Duodenal mucosa (tissue), 2 donors: ENCODE measurements at regions not wholly inside any gene's neighbourhood (a gene's known extent, or its start where the extent isn't known, plus 50 kb on each side); places are given as distances from the start of the nearest gene placed in this dataset.

Source experiments
- H3K27ac ChIP-seq: one replicate; pipeline ENCODE4 v1.7.0; 2013; ENCODE audit warnings: low read depth, low read length
- H3K27me3 ChIP-seq, 2 donors: one replicate each; pipeline ENCODE4 v1.7.0; 2013; ENCODE audit warnings: low read length in 2 of 2, control low read depth in 1 of 2; ENCODE audit not compliant: insufficient read depth in 2 of 2, control insufficient read depth in 1 of 2
- H3K36me3 ChIP-seq, 2 donors: one replicate each; pipeline ENCODE4 v1.7.0; 2013; ENCODE audit warnings: low read length in 2 of 2, control low read depth in 1 of 2; ENCODE audit not compliant: insufficient read depth in 2 of 2, control insufficient read depth in 1 of 2
- H3K4me1 ChIP-seq, 2 donors: one replicate each; pipeline ENCODE4 v1.7.0; 2013; ENCODE audit warnings: low read length in 2 of 2, control low read depth in 1 of 2; ENCODE audit not compliant: insufficient read depth in 2 of 2, control insufficient read depth in 1 of 2
- H3K4me3 ChIP-seq, 2 donors: one replicate each; pipeline ENCODE4 v1.7.0; 2013; ENCODE audit warnings: low read length in 2 of 2, low read depth in 1 of 2
- H3K9ac ChIP-seq, 2 donors: one replicate each; pipeline ENCODE4 v1.7.0; 2013; ENCODE audit warnings: low read length in 2 of 2, low read depth in 1 of 2
- H3K9me3 ChIP-seq, 2 donors: one replicate each; pipeline ENCODE4 v1.7.0; 2013; ENCODE audit warnings: low read length in 2 of 2, control low read depth in 1 of 2; ENCODE audit not compliant: control insufficient read depth in 1 of 2

DNA sequence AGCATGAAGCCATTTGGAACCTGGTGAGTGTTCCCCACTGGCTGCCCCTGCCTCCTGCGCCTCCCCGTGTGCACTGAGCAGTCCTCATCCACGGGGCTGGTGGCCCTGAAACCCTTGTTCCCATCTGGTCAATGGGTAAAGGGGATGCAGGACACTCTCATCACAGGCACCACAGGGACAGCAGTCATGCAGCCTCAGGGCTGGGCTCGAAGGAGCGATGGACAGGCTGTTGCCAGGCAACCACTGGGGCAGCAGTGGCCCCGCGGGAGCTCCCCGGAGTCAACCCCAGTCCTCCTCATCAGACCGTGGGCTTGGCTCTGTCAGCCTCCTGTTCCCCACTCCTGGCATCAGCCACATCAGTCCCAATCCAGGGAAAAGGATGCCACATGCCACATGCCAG, 509.5 kb downstream of the EIPR1 start:
- H3K9ac ChIP-seq: no peak overlapping the region
- no peaks in the 10 kb centered on the region for H3K9me3 ChIP-seq
- H3K4me3 ChIP-seq: no peak overlapping the region
- no peaks in the 10 kb centered on the region for H3K4me1 ChIP-seq
- no peaks in the 10 kb centered on the region for H3K27me3 ChIP-seq
- H3K27ac ChIP-seq: no peak overlapping the region
- H3K36me3 ChIP-seq: no peaks in the 10 kb centered on the region

DNA sequence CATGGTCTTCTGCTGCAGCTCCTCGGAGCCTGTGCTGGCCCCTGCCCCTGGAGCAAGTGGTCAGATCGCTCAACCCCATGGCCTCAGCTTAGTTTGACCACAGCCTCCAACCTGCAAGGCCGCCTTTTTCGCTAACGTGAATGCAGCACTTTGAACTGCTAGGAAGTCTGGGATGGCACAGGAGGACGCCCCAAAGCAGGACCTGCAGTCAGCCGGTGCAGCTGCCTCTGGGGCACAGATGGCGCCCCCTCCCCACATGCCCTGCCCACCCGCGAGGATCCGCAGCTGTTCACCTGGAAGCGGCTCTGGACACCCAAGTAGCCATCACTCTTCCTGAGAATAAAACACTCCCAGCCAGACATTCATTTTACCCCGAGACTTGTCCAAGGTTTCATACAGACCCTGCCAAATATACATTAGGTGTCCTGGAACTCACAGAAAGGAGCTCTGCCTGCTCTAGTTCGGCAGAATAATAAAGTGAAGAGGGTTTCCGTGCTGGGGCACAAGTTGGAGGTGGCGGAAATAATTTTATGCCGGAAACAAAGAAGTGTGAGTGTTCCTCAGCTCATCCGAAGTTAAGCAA, 510.1 kb downstream of the EIPR1 start:
- H3K9ac ChIP-seq: no peak overlapping the region
- H3K27me3 ChIP-seq: no peaks in the 10 kb centered on the region
- H3K36me3 ChIP-seq: no peaks in the 10 kb centered on the region
- no peak overlapping the region for H3K27ac ChIP-seq
- no peaks in the 10 kb centered on the region for H3K9me3 ChIP-seq
- no peaks in the 10 kb centered on the region for H3K4me1 ChIP-seq
- no peak overlapping the region for H3K4me3 ChIP-seq

DNA sequence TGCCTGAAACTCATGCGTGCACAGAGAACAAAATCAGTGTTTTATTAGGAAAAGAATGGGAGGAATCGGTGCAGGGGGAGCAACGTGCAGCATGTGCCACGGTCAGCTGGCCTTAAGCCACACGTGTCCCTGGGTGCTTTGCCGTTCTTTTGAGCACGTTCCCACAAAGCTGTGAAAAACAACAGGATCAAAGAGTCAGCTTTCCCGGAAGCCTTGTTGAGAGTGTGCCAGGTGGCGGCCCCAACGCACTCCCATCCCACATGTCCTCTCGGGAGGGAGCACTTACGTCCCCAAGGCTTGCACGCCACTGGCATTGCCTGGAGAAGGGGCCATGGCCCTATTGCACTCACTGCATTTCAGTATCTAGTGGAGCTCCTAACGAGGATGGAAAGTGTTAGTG, 511.2 kb downstream of the EIPR1 start:
- Histone ChIP-seq H3K9ac (no peak overlapping the region), H3K36me3 (no peaks in the 10 kb centered on the region), H3K4me1 (no peaks in the 10 kb centered on the region), H3K27me3 (no peaks in the 10 kb centered on the region), H3K4me3 (no peak overlapping the region), H3K9me3 (no peaks in the 10 kb centered on the region), H3K27ac (no peak overlapping the region)

DNA sequence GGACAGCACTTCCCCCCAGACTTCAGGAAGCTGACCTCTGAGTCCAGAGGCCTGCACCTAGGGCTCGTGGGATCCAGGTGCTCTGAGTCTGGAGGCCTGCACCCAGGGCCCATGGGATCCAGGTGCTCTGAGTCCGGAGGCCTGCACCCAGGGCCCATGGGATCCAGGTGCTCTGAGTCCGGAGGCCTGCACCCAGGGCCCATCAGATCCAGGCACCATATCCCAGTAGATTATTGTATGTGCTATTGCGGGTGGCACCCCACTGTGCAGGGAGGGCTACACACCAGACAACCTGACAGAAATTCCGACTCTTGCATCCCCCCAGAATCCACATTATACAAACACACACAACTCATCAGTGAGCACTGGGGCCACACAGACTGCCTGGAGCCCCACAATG, 515.2 kb downstream of the EIPR1 start:
- Histone ChIP-seq H3K9me3 (no peaks in the 10 kb centered on the region), H3K27ac (no peak overlapping the region)

DNA sequence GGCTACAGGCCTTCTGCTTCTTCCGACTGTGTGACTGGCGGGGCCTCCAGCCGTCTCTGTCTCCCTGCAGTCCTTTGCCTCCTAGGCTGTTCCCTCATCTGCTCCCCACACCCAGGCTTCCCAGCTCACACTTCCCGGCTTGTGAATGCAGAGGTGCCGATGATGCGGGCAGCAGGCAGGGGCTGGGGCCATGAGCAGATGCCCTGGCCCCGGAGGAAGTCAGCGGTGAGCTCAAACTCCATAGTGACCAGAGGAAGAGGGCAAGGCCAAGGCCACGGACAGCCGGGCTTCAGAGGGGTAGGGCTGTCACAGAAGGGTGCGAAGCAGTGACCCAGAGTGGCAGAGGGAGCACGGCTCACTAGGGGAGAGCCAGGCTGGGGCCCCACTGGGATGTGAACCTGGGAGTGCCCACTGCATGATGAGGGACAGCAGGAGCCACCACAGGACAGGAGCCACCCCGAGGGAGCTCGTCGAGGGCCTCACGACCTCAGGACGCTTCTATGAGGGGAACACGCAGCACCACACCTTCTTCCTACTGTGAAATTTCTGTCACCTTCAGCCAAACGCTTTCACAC, 515.9 kb downstream of the EIPR1 start:
- Histone ChIP-seq H3K9me3 (no peaks in the 10 kb centered on the region), H3K9ac (no peak overlapping the region), H3K36me3 (no peaks in the 10 kb centered on the region), H3K27me3 (no peaks in the 10 kb centered on the region), H3K4me3 (no peak overlapping the region), H3K4me1 (no peaks in the 10 kb centered on the region), H3K27ac (no peak overlapping the region)

More for the DNA sequence above, 515.2 kb downstream of the EIPR1 start:
- H3K36me3 ChIP-seq: no peaks in the 10 kb centered on the region
- no peak overlapping the region for H3K9ac ChIP-seq
- H3K27me3 ChIP-seq: no peaks in the 10 kb centered on the region
- no peak overlapping the region for H3K4me3 ChIP-seq
- H3K4me1 ChIP-seq: no peaks in the 10 kb centered on the region

DNA sequence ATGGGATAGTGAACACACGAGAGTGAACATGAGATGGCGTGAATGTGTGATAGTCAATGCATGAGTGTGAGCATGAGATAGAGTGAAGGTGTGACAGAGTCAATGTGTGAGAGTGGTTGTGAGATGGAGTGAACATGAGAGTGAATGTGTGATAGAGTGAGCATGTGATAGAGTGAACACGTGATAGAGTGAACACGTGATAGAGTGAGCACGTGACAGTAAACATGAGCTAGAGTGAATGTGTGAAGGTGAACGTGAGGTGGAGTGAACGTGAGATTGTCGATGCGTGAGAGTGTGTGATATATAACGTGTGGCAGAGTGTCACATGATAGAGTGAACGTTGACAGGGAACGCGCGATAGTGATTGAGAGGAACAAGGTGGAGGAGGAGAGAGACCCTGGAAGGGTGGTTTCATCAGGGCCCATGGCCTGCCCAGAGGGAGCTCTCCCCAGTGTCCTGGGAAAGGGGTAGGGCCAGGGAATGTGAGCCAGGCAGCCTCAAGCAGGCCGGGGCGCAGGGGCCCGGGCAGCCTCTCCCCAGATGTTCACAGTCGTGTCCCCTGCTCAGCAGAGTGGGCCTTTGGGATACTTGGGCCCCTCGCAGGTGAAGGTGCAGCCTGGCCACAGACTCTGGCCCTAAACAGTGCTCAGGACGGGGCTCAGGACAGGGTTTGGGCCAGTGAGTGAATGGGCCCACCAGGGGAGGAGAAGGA, 516.9 kb downstream of the EIPR1 start:
- H3K9me3 ChIP-seq: no peaks in the 10 kb centered on the region
- H3K4me3 ChIP-seq: no peak overlapping the region
- no peak overlapping the region for H3K27ac ChIP-seq
- H3K4me1 ChIP-seq: no peaks in the 10 kb centered on the region
- no peaks in the 10 kb centered on the region for H3K27me3 ChIP-seq
- H3K36me3 ChIP-seq: no peaks in the 10 kb centered on the region
- H3K9ac ChIP-seq: no peak overlapping the region

DNA sequence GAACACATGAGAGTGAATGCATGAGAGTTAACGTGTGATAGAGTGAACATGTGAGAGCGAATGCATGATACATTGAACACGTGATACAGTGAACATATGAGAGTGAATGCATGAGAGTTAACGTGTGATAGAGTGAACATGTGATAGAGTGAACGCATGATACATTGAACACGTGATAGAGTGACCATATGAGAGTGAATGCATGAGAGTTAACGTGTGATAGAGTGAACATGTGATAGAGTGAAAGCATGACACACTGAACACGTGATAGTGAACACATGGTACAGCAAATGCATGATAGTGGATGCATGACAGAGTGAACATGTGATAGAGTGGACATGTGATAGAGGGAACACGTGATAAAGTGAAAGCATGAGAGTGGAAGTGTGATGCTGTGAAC, 517.9 kb downstream of the EIPR1 start:
- no peak overlapping the region for H3K9ac ChIP-seq

DNA sequence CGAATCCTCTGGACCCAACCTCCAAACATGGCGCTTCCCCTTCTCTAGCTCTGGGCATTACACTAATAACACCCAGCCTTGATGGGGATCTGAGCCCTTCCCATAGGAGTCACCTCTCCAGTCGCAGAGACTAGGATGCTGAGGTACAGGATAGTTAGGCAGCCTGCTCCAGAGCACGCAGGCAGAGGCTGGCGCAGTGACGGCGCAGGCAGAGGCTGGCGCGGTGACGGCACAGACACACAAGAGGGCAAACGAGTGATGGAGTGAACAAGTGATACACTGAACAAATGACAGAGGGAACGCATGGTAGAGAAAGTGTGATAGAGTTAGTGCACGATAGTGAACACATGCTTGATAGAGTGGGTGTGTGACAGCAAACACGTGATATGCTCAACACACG, 518.5 kb downstream of the EIPR1 start:
- Histone ChIP-seq H3K36me3 (no peaks in the 10 kb centered on the region), H3K4me1 (no peaks in the 10 kb centered on the region), H3K9ac (no peak overlapping the region), H3K27ac (no peak overlapping the region), H3K9me3 (no peaks in the 10 kb centered on the region), H3K4me3 (no peak overlapping the region), H3K27me3 (no peaks in the 10 kb centered on the region)

More for the DNA sequence above, 517.9 kb downstream of the EIPR1 start:
- H3K9me3 ChIP-seq: no peaks in the 10 kb centered on the region
- H3K4me1 ChIP-seq: no peaks in the 10 kb centered on the region
- no peak overlapping the region for H3K4me3 ChIP-seq
- H3K27me3 ChIP-seq: no peaks in the 10 kb centered on the region
- H3K36me3 ChIP-seq: no peaks in the 10 kb centered on the region
- no peak overlapping the region for H3K27ac ChIP-seq

DNA sequence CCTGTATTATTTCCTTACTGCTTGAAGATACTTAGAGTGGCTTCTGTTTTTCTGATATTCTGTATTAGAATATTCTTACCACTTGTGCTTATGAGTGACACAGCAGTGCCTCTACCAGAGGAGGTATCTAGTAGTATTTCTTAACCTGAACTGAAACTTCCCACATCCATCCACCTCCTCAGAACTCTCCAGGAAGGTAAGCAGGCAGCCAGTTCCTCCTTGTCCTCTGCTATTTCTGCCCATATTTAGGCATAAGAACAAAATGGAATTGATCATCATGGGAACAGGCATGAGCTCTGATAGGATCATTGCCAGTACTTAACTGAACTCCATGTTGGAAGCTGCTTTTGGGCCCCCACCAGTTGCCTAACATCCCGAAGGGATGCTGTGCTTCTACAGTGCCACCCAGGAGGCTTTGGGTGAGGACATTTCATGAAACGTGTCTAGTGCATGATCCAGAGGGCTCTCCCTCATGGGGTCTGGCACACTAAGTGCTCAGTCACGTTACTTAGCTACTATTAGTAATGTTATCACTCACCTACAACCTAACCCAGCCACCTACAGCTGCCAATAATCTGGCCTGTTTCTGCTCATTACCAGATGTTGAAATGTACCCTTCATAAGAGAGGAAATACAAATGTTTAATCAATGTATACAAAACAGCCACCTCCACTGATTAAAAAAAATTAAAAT, 520.7 kb downstream of the EIPR1 start:
- no peaks in the 10 kb centered on the region for H3K9me3 ChIP-seq
- H3K4me1 ChIP-seq: no peaks in the 10 kb centered on the region
- no peak overlapping the region for H3K9ac ChIP-seq
- H3K36me3 ChIP-seq: no peaks in the 10 kb centered on the region
- no peak overlapping the region for H3K4me3 ChIP-seq
- H3K27ac ChIP-seq: no peak overlapping the region
- H3K27me3 ChIP-seq: no peaks in the 10 kb centered on the region

DNA sequence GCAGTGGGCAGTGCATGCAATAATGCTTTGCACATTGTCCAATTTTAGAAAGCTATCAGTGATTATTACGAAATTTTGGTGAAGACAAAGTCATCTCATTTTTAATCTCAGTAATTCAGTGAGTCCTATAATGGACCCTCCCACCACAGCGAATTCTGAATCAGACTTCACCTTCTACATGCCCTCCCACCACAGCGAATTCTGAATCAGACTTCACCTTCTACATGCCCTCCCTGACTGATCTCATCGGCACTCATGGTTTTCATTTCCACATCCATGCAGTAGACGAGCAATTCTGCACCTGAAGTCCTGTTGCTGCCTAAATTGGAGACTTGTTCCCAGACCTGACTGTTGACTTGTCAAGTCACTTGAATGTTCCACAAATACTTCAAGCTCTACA, 522.3 kb downstream of the EIPR1 start:
- Histone ChIP-seq H3K4me1 (no peaks in the 10 kb centered on the region), H3K9ac (no peak overlapping the region), H3K4me3 (no peak overlapping the region), H3K27ac (no peak overlapping the region), H3K36me3 (no peaks in the 10 kb centered on the region), H3K9me3 (no peaks in the 10 kb centered on the region), H3K27me3 (no peaks in the 10 kb centered on the region)
